OCI-LY1 (cell line): ENCODE measurements at regions not wholly inside any gene's neighbourhood (a gene's known extent, or its start where the extent isn't known, plus 50 kb on each side); places are given as distances from the start of the nearest gene placed in this dataset.

Experiments used
- CTCF ChIP-seq: fragments of 200-600 bp; sonication (generic), shearing (Covaris generic); IDR thresholded peaks from 2 replicates; pipeline ENCODE4 v1.5.1; 2017; ENCODE audit warnings: mild to moderate bottlenecking, antibody characterized with exemption, low read length, moderate library complexity, mixed read lengths
- EZH2 ChIP-seq: fragments of 200-600 bp; sonication (generic), shearing (Covaris generic); IDR thresholded peaks from 2 replicates; pipeline ENCODE4 v1.8.0; 2017; ENCODE audit warnings: borderline replicate concordance, mixed run types, mild to moderate bottlenecking, antibody characterized with exemption, low read length, moderate library complexity, mixed read lengths

DNA sequence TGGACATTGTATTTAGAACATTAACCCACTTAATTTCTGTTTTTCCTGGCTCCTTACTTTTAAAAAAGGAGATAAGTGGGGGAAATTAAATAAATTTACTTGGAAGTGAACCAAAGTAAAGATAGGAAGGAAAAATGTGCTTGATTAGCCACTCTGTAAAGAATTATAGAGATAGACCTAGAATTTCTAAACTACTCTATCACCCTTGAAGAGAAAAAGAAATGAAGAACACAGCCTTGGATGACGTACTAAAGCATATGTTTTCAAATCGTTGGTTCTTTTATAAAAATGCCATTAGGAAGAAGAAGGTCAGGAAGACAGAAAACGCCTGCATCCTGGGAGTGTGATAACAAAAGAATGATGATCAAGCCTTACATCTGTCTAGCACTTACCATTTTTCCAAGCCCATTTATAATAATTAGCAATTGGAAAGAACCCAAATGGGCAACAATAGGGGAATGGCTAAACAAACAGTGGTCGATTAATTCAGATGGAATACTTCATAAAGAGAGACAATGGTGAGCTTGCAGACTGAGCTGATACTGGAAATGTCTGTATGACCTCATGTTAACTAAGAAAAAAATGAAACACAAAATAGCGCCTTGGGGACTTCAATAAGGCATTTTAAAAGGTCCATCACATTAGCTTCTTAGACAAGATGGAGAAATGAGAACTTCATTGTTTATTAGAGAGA lies 81.0 kb upstream of the LRRC55 start:
- no peak for TF ChIP-seq EZH2
- no peak for TF ChIP-seq CTCF
